GM18873 (cell line): ENCODE measurements at regions not wholly inside any gene's neighbourhood (a gene's known extent, or its start where the extent isn't known, plus 50 kb on each side); places are given as distances from the start of the nearest gene placed in this dataset.

Experiments
- ATAC-seq: cut with Tn5 transposase; IDR thresholded peaks from one replicate; pipeline ENCODE4 v1.9.1; 2021; ENCODE audit warnings: mild to moderate bottlenecking, moderate library complexity, moderate number of reproducible peaks; ENCODE audit not compliant: unreplicated experiment, low FRiP score

DNA sequence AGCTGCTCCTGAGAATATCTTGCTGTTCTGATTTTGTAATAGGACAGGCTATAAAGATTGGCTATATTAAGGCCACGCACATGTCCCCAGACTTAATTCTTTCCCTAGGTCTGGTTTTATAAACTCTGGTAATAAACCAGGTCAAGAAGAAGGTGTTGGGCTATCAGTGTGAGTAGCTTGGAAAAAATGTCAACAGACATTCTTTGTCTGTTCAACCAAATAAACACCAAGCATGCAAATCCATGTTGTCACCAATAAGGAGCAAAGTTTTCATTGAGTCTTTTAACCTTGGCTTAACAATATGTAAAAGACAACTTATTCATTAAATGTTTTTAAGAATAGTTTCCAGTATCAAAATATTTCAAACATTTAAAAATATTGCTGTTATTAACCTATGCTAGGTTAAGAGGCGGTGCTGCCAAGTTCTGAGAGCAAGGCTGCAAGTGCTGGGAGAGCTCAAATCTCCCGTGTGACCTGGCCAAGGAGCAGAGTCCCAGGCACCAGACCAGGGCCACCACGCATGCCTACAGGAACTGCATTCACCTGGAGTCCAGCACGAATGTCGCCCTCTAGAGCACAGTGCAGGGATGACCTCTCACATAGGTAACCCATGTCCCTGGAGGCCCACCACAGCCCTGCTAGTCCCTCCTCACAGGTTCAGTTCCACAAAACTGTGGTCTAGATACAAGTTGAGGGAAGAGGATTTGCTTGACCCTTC lies 120.5 kb upstream of the POU3F3 start:
- ATAC-seq, result no peak

DNA sequence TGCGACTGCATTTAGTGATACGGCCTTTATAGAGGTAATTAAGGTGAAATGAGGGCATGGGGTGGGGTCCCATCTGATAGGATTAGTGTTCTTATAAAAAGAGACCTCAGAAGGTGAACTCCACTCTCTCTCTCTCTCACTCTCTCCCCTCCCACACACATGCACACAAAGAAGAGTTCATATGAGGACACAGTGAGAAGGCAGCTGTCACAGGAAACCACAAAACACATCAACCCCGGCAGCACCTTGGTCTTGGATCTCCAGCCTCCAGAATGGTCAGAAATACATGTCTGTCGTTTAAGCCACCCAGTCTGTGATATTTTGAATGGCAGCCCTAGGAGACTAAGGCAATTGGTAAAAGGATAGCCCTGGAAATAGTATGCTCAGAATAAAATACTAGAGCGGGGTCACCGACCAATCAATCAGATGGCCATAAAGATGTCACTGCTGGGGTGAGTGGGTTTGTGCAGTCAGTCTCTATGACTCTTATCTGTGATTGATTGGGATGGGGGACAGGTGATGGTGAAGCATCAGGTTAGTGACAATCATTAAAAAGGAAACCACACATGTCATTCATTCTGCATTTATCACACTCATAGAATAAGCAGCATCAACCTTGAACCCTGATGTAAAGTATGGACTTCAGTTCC lies 118.9 kb upstream of the POU3F3 start:
- no peak for ATAC-seq

DNA sequence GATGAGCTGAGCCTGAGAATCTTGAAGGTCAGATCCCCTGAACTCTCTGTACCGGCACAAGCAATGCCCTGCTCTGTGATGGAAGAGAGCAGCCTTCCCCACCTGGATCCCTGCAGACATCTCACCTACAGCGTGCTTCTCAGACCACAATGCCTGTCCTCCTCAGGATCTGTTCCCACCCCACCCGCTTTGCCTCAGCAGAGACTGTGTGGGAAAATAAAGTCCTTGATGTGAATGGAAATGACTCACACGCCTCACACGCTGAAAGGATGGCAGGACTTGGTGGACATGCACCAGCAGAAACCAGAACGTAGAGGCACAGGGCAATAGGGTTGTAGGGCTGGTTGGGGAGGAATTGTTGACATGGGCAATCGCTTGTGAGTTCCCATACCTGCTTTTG lies 117.9 kb upstream of the POU3F3 start:
- no peak for ATAC-seq

DNA sequence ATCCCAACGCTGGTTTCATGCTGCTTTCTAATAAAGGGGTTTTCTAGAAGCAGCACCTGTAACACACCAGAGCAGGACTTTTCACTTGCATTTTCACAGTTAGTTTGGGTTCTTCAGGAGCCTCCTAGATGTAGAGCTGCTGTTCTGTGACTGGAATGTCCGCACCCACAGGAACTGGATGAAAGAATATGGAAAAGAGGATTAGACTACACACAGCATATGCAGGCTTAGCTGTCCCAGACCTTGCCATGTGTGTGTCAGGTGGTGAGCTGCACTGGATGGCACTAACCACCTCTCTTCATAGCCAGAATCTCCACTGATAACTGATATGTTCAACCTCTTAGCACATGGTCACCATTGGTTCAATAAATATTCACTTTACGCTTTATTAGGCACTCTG lies 112.1 kb upstream of the POU3F3 start:
- ATAC-seq, result no peak

DNA sequence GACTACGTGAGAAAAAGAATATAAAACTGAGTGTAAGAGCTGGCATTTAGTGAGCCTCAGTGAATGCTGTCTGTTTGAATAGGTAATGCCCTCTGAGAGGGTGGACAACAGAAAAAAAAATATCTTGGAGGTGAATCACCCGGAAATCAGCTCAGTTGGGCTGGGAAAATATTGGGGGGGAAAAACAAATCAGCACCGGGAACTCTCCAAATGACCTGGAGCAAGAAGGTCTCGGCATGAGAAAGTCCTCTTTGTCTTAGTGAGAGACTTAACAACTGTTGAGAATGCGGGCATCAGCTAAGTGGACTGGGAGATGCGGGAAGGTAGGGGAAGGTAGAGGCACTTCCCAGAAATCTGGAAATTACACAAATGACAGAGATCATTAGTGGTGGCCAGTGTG lies 109.4 kb upstream of the POU3F3 start:
- ATAC-seq, result no peak

DNA sequence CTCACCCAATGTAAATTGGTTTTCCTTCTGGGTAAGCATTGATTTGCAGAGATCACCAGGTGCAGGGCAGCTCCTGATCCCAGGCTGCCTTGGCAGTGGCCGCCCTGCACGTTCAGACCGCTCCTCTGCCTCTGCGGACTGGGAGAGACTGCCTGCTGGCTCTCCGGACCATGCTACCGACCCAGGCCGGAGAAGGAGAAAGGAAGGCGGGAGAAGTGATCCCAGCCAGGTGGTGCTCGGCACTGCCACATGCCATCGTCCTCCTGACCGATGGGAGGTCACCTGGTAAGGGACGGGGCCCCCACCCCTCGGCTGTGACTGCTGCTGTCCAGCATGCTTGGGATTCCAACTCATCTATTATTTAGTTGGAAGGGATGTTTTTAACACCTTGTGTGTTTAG lies 108.1 kb upstream of the POU3F3 start:
- ATAC-seq, result no peak

DNA sequence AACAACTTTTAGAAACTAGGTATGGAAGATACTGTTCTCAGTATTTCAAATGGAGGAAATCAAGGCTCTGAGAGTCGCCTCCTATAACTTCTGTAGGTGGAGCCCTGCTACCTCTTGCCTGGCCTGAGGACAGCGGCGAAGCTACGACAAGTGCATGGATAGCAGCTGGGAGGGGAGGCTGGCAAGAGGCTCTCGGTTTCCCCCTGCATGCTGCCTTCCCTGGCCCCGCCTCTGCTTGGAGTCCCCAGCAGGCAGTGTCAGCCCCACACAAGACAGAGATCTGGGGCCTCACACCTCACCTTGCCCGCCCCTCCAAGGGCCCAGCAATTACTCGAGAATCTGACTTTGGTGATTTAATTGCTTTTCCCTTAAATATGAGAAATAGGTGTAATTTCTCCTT lies 107.6 kb upstream of the POU3F3 start:
- no peak for ATAC-seq

DNA sequence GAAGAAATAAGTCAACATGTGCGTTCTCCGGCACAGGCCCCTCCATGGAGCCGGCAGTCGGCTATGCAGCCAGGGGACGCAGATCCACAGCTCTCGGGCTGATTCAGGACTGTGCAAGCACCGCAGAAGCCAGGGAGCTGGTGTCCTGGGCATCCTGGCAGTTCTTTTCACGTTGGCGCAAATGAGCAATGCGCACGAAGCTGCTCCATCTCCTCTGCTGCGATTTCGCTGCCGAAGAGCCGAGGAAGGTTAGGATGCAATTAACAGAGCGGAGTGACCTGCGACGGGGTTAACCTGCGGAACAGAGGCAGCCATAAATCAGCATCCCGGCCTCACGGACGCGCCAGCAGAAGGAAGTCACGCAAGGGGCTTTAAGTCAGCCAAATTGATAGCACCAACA lies 107.1 kb upstream of the POU3F3 start:
- no peak for ATAC-seq

DNA sequence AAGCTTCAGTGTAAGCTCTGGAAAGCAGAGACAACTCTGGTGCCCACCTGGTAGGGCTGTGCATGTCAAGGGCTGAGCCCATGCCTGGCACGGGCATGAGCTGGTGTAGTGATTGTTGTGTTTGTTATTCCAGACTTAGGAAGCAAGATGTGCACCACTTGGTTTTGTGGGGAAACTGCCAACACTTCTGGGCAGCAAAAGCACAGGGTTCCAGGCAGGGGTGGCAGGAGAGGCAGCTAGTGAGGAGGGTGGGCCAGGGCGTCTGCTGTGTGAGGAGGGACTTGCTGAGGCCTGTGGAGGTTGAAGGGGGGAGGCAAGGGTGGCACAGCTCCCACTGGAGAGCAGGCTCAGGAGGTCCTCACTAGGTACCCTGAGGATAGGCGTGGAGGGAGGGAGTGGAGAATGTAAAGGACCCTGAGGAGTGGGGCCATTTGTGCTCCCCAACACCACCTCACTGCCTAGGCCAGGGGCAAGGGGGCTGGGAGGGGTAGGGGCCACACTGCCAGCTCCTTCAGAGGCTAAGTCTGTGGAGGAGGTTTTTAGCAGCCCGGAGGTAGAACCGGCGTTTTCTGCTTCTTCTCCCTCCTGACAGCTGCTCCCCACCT lies 104.0 kb upstream of the POU3F3 start:
- ATAC-seq, result no peak

DNA sequence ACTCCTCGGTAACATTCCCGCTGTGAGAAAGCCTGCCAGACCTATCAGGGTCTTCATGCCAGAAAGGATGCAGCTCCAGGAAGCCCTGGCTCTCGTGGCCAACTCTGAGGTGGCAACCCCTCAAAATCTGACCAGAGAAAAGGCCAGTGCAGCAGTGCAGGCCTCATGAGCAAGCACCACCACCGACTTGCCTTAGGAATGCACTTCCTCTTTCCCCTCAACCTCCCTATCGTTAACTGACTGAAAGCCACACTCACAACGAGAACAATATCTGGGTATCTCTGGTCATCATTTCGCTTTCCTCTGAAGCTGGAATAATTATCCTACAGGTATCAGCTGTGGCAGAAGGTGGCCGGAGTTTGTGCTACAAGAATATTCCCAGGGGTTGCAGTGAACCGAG lies 101.4 kb upstream of the POU3F3 start:
- no peak for ATAC-seq

DNA sequence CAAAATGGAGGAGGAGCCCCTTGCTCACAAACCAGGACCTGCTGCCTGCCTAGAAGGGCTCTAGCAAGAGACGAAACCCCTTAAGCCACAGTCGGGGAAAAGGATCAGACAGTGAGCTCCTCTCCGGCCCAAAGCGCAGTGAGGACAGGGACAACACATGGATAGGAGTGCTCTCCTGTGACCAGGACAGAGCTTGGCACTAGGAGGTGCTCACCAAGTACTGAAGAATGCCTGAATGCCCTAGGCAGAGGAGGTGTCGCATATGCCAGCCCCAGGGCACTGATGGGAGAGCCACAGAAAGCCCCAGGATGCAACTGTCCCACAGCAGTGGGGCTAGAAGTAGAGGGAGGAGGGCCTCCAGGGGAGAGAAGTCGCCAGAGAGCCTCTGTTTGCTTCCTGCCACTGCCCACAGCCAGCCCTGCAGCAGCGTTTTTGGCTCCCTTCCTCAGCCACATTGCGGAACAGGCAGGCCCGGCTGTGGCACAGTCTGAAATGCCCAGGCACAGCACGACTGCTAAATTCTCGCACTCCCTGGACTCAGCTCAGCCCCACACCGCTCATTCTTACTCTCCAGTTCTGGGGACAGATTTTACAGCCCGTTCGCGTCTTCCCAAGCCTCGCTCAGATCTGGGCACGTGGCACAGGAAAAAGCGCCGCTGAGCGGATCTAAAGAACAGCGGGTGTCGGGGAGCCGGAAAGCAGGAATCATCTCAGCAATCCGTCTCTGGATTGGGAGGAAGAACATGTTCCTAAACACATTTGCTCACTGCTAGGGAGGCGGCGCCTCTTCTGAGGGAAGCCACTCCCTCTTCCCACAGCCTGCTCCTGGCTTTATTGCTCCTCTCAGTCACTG lies 98.7 kb upstream of the POU3F3 start:
- ATAC-seq, result no peak

DNA sequence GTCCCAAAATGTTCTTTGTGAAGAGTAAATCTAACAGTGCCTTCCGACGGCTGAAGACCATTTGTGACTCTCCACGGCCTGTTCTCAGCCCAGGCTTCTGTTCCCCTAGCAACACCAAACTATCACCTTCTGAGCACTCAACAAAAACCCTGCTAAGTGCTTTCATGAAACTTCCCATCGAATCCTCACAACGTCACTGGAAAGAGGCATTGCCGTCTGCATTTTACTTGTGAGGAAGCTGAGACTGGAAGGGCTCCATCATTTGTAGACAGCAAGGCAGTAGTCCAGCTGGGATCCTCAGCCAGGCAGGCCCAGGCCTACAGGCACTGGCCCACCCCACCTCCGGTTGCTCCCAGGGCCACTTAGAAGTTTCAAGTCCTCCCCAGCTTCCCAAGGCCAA lies 97.8 kb upstream of the POU3F3 start:
- no peak for ATAC-seq

DNA sequence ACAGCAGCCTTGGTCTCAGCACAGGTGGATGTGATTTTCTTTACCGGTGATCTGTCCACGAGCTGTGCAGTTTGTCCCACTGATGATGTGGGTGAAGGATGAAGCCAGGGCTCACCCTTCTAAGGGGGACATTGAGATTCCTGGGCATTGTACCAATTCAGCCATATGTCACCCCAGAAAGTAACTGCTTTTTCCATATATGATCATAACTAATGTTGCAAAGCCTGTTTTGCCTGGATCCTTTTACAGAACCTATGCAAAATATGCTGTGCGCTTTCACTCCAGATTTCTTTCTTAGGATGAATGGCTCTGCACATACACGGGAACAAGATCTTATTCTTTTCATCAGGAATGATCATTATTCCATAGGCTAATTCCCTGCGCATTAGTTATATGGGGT lies 96.9 kb upstream of the POU3F3 start:
- ATAC-seq, result no peak

DNA sequence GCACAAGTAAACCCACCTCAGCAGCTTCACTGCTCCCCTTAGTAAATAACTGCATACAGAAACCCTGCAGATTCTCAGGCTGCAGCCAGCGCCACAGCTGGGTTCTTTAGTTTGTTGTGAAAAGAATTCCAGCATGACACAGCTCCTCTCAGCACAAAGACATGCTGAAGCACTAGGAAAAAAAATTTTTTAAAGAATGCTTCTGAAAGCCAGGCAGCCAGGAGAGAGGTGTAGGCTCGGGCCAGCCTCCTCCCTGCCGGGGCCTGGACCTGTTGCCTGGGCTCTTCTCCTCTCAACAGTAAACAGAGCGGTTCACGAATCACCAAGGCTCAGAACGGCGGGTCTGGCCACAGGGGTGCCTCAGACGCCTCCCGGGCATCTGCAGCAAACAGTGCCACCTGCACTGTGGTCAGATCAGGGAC lies 95.7 kb upstream of the POU3F3 start:
- no peak for ATAC-seq

DNA sequence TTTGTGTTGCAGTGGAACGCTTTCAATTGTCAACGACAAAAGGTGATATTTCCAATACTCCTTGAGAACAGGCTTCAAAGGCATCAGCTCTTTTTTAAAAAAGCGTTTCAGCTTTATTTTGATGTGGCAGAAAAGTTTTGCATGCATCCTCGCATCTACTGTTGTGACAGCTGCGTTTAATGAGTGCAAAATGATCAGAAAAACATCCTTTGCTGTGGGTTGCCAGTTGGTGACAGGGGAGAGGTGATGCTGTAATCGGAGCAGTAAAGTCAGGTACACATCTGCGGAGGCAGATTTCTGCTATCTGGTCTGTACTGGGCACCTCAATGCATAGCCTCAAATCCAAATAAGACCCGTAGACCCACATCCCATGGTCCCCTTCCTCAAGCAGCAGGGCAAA lies 91.9 kb upstream of the POU3F3 start:
- ATAC-seq, result no peak

DNA sequence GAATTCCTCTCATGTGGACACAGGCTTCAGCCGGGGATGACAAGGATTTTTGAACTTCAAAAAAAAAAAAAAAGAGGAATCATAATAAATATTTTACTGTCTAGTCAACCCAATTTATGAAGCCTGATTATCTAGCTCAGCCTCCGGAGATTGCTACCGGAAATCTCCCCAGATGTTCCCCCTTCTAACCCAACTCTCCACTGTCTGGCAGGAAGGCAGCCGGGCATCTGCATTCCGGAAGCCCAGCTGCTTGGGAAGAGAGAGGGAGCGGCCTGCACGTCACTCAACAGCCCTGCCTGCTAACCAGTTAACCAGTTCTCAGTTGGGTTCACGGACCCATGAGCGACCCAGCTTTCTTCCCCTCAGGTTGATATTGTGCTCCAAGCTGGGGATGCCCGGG lies 87.2 kb upstream of the POU3F3 start:
- no peak for ATAC-seq

DNA sequence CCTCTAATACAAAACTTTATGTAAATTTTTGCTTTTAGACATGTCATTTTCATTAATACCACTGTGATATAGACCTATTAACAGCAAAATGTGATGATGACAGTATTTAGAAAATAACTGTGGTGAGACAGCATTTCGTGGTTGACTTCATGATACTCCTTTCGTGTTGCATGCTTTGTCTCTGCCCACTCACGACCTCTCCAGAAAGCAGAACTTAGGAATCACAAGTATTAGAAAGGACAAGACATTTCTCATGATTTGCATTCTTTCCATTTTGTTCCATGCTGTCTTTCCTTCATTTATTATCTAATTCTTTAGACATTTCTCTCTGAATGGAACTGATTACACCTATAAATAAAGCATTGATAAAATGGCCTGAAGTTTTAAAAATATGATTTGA lies 85.2 kb upstream of the POU3F3 start:
- no peak for ATAC-seq

DNA sequence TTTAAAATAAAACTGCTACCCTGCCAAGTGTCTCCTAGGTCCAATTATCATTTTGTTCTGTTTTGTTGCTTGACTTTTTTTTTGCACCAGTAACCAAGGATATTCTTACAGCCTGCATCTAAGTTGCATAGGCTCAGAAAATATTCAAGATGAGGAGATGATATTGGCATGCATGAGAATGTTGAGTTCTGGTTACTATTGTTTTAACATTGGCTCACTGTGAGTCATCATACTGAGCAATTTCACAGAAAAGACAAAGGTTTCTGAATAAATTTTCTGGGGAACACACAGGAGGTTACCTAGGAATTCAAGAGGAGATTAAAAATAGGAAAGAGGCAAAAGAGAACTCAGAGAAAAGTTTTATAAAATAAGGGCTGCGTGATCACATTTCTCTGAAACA lies 84.8 kb upstream of the POU3F3 start:
- ATAC-seq, result no peak

DNA sequence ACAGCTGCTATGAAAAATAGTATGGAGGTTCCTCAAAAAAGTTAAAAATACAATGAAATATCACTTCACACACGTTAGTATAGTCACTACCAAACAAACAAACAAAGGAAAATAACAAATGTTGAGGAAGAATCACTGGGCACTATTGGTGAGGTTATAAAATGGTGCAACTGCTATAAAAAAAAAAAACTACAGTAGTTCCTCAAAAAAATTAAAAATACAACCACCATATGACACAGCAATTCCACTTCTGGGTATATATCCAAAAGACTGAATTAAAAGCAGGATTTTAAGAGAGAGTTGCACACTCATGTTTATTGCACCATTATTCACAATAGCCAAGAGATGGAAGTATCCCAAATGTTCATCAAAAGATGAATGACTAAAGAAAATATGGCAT lies 80.9 kb upstream of the POU3F3 start:
- ATAC-seq, result no peak

DNA sequence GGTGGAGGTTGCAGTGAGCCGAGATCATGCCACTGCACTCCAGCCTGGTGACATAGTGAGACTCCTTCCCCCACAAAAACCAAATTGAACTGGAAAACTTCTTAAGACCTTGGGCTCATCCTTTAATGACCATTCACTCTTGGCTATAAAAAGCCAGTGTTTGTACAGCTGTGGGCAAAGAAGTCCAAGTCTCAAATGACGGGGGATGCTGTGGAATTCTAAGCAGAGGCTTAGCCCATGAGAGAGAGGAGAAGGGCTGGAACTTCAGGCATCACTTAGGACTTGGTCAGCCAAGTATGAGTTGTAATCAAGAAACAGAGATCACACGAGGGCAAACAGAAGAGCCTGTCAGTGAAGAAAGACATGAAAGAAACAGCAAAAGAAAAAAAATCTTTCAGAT lies 79.3 kb upstream of the POU3F3 start:
- ATAC-seq, result no peak

DNA sequence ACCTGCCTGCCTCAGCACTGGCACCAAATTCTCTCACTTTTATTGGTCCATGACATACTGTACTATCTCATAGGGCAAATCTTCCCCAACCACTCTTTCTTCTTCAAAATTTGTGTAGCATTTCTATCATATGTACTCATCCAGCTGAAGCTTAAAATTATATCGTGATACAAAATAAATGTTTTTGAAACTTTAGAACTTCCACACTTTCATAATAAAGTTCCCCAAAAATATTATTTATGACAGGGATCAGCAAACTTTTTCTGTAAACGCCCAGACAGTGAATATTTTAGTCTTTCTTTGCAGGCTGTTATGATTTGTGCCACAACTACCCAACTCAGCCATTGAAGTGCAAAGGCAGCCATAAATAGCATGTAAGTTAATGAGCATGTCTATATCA lies 76.2 kb upstream of the POU3F3 start:
- ATAC-seq, result no peak
